Tibial nerve (tissue), 4 donors: ENCODE measurements at regions not wholly inside any gene's neighbourhood (a gene's known extent, or its start where the extent isn't known, plus 50 kb on each side); places are given as distances from the start of the nearest gene placed in this dataset.

ENCODE experiments used
- EP300 ChIP-seq, 2 donors: sonication (generic); formaldehyde crosslinking; IDR thresholded peaks; one replicate each; pipeline ENCODE4 v1.6.1; 2017; ENCODE audit warnings: antibody characterized with exemption in 2 of 2, mild to moderate bottlenecking in 1 of 2
- POLR2A ChIP-seq, 2 donors: fragments of 450-650 bp; IDR thresholded peaks; one replicate each; pipeline ENCODE4 v1.6.1; 2017; ENCODE audit warnings: antibody characterized with exemption in 2 of 2, mild to moderate bottlenecking in 2 of 2, moderate library complexity in 2 of 2
- TF ChIP-seq, protein P1 (sequence below), 5 experiments: fragments of 200-600 bp in 3 of 5; fragments of 450-650 bp in 2 of 5; sonication (generic) in 3 of 5; IDR thresholded peaks; one replicate each; pipeline ENCODE4 v1.5.1; 2016 to 2019; ENCODE audit warnings: antibody characterized with exemption in 5 of 5, mild to moderate bottlenecking in 3 of 5, moderate library complexity in 2 of 5

DNA sequence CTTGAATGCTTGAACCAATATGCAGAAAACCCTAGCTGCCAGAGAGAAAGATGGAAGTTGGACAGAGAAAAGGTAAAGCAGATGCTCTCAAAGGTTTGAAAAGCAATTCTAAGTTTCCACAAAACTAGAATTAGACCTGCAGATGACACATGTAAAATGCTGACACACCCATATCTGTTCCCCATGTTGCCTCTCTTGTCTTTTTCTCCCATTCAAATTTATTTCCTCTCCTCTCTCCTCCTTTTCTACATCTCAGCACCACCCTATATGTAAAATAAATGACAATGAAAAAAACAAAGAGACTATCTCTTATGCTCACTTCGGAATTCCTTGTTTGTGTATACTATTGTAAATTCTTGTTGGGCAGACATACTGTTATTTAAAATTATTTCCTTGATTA is 75.5 kb upstream of the PLEKHA5 start:
- TF ChIP-seq POLR2A (IDR thresholded peaks at IDR 0.05) = no peak
- TF ChIP-seq, protein P1, sequence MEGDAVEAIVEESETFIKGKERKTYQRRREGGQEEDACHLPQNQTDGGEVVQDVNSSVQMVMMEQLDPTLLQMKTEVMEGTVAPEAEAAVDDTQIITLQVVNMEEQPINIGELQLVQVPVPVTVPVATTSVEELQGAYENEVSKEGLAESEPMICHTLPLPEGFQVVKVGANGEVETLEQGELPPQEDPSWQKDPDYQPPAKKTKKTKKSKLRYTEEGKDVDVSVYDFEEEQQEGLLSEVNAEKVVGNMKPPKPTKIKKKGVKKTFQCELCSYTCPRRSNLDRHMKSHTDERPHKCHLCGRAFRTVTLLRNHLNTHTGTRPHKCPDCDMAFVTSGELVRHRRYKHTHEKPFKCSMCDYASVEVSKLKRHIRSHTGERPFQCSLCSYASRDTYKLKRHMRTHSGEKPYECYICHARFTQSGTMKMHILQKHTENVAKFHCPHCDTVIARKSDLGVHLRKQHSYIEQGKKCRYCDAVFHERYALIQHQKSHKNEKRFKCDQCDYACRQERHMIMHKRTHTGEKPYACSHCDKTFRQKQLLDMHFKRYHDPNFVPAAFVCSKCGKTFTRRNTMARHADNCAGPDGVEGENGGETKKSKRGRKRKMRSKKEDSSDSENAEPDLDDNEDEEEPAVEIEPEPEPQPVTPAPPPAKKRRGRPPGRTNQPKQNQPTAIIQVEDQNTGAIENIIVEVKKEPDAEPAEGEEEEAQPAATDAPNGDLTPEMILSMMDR (IDR thresholded peaks at IDR 0.05) = no peak
- TF ChIP-seq EP300 (IDR thresholded peaks at IDR 0.05) = no peak
